Lung (tissue), 11 donors: ENCODE measurements at regions not wholly inside any gene's neighbourhood (a gene's known extent, or its start where the extent isn't known, plus 50 kb on each side); places are given as distances from the start of the nearest gene placed in this dataset.

Experiments used
- ATAC-seq: fragments of 200-7000 bp; cut with Tn5 transposase; one replicate; pipeline ENCODE4 v1.9.1; 2020; ENCODE audit warnings: moderate number of reproducible peaks; ENCODE audit not compliant: insufficient read depth, low FRiP score
- DNase-seq, 3 donors: peaks; one replicate each; pipeline ENCODE4 v3.0.0-alpha.2; 2013 to 2017
- H3K27ac ChIP-seq, 2 donors: one replicate each; pipeline ENCODE4 v1.5.1; 2013; ENCODE audit warnings: mild to moderate bottlenecking in 2 of 2, moderate library complexity in 2 of 2, control low read depth in 1 of 2, inconsistent platforms in 1 of 2, low read depth in 1 of 2, low read length in 1 of 2
- H3K27me3 ChIP-seq, 3 donors: one replicate each; pipeline ENCODE4 v1.5.1; 2013; ENCODE audit warnings: low read length in 2 of 3; ENCODE audit not compliant: control insufficient read depth in 3 of 3, insufficient read depth in 3 of 3
- H3K36me3 ChIP-seq, 4 donors: one replicate each; pipeline ENCODE4 v1.5.1; 2013; ENCODE audit warnings: low read length in 4 of 4, mild to moderate bottlenecking in 1 of 4, moderate library complexity in 1 of 4; ENCODE audit not compliant: control insufficient read depth in 4 of 4, insufficient read depth in 4 of 4
- H3K4me1 ChIP-seq, 5 donors: one replicate each; pipeline ENCODE4 v1.5.1; 2013; ENCODE audit warnings: low read length in 5 of 5, mild to moderate bottlenecking in 2 of 5, moderate library complexity in 1 of 5; ENCODE audit not compliant: control insufficient read depth in 5 of 5, insufficient read depth in 5 of 5
- H3K4me3 ChIP-seq: one replicate; pipeline ENCODE4 v1.5.1; 2013; ENCODE audit warnings: mild to moderate bottlenecking, control low read depth, moderate library complexity
- H3K9ac ChIP-seq, 2 donors: one replicate each; pipeline ENCODE4 v1.5.1; 2013; ENCODE audit warnings: low read length in 2 of 2, control low read depth in 1 of 2; ENCODE audit not compliant: insufficient read depth in 1 of 2
- H3K9me3 ChIP-seq, 4 donors: one replicate each; pipeline ENCODE4 v1.5.1; 2013; ENCODE audit warnings: low read length in 3 of 4, mild to moderate bottlenecking in 1 of 4, moderate library complexity in 1 of 4; ENCODE audit not compliant: control insufficient read depth in 4 of 4, insufficient read depth in 3 of 4
- WGBS, 2 donors: extraction: QIAGEN DNeasy Blood & Tissue Kit; methylation state at CpG; one replicate each; pipeline ENCODE4 v1.1.7; 2013; 5-methylcytosine and 5-hydroxymethylcytosine counted together
- TF ChIP-seq, protein P1 (sequence below): IDR thresholded peaks from 2 replicates; pipeline ENCODE4 v1.5.1; 2012; ENCODE audit warnings: mild to moderate bottlenecking; ENCODE audit errors: control extremely low read depth, extremely low read depth
- donor health status: control.
- donor health status: control.
- donor health status: Bipolar disorder and iron deficiency.
- donor health status: healthy.
- donor health status: DM: yes; HTN: yes; CAD: no.

- no peak overlapping the region for H3K9ac ChIP-seq
- TF ChIP-seq, protein P1, sequence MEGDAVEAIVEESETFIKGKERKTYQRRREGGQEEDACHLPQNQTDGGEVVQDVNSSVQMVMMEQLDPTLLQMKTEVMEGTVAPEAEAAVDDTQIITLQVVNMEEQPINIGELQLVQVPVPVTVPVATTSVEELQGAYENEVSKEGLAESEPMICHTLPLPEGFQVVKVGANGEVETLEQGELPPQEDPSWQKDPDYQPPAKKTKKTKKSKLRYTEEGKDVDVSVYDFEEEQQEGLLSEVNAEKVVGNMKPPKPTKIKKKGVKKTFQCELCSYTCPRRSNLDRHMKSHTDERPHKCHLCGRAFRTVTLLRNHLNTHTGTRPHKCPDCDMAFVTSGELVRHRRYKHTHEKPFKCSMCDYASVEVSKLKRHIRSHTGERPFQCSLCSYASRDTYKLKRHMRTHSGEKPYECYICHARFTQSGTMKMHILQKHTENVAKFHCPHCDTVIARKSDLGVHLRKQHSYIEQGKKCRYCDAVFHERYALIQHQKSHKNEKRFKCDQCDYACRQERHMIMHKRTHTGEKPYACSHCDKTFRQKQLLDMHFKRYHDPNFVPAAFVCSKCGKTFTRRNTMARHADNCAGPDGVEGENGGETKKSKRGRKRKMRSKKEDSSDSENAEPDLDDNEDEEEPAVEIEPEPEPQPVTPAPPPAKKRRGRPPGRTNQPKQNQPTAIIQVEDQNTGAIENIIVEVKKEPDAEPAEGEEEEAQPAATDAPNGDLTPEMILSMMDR = no peak
- no peak for DNase-seq
- WGBS, 2 donors = 90 to 91% methylated on average over 4 of the region's 4 CpGs
- no peaks in the 10 kb centered on the region for H3K4me1 ChIP-seq
- H3K27me3 ChIP-seq = no peaks in the 10 kb centered on the region
- ATAC-seq = no peak
- H3K9me3 ChIP-seq = peaks cover 0 to 1% (median 0%) of the 10 kb centered on the region in 4 donors
- no peak overlapping the region for H3K4me3 ChIP-seq
- H3K27ac ChIP-seq = no peak overlapping the region
- H3K36me3 ChIP-seq = no peaks in the 10 kb centered on the region
Observed at GRCh38 chr5:133781436-133782225, 169.3 kb upstream of the FSTL4 start.

DNA sequence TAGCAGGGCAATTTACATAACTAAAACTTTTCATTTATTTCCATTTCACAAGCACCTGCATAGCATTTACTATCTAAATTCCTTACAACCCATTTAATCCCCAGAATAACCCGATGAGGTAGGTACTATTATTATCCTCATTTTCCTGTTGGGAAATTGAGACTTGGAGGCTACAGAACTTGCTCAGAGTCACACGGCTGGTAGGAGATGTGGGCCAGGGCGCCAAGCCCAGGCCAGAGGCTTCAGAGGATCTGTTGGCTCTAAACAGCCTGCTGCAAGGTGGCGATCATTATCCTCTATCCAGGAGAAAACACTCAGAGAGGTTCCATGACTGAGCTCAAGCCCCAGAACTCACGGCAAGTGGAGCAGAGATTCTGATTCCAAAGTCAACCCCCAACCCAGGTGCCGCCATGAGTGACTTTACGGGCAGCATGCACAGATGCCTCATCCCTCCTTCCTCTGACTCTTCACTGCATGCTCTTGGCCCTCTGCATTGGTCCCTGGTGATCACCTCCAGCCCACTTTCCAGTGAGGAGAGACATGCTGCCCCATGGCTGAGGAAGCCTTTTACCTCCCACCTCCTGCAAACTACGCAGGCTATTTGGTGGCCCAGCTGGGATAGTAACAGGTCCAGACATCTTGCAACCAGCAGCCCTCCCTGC is 168.4 kb upstream of the FSTL4 start:
- H3K27ac ChIP-seq = no peak overlapping the region
- H3K27me3 ChIP-seq = no peaks in the 10 kb centered on the region
- H3K9ac ChIP-seq = no peak overlapping the region
- no peaks in the 10 kb centered on the region for H3K4me1 ChIP-seq
- no peak for DNase-seq
- peaks cover 0 to 1% (median 0%) of the 10 kb centered on the region in 4 donors for H3K9me3 ChIP-seq
- TF ChIP-seq, protein P1 = no peak
- no peaks in the 10 kb centered on the region for H3K36me3 ChIP-seq
- WGBS, 2 donors = 94 to 95% methylated on average over 8 of the region's 8 CpGs
- H3K4me3 ChIP-seq = no peak overlapping the region
- no peak for ATAC-seq

DNA sequence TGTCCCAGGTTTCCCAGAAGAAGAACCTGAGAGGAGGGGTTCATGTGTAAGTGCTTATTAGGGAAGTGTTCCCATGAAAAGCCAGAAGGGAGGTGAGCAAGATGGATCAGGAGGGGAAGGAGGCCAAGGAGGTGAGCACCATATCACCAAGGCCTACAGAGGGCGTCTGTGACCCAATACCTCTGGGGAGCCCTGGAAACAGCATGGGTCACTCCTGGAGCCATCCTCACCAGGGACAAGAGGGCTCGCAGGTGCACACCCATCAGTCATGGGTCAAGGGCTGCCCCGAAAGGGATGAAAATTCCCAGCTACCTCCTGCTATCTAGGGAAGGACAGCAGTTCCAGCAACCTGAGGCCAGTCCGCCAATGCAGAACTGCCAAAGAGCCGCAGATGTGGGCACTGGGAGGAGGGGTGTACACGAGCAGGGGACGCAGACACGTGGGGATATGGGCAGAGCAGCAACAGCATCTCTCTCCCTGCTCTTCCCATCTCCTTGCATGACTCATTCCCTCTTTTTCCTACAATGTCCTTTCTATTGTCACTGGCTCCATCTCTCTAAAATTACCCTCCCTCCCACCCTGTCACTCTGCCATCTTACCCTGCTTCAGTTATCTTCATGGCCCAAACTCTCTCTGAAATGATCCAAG is 167.6 kb upstream of the FSTL4 start:
- Histone ChIP-seq H3K9me3 (peaks cover 0 to 1% (median 0%) of the 10 kb centered on the region in 4 donors), H3K36me3 (no peaks in the 10 kb centered on the region), H3K9ac (no peak overlapping the region), H3K4me3 (no peak overlapping the region), H3K27me3 (no peaks in the 10 kb centered on the region), H3K4me1 (no peaks in the 10 kb centered on the region), H3K27ac (no peak overlapping the region)
- DNase-seq = no peak
- WGBS, 2 donors = 83 to 84% methylated on average over 8 of the region's 8 CpGs
- TF ChIP-seq, protein P1 = no peak
- ATAC-seq = no peak
